ENCODE measurements at regions not wholly inside any gene's neighbourhood (a gene's known extent, or its start where the extent isn't known, plus 50 kb on each side); places are given as distances from the start of the nearest gene placed in this dataset.

DNA sequence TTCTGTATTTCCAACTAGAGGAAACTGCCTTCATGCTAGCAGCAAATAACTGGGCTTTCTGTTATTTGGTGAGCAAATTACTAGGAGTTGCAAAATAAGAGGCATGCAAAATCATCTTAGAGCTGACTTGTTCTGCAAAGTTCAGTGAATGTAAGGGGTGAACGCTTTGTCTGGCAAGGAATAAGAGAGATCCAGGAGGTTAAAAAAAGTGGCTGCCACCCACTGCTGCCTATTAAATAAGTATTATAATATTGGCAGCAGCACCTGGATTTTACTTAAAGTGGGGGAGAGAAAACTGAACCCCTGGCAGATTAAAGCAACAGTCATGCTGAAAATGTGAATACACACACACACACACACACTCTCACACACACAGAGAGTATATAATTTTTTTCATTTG lies 557.0 kb downstream of the FLRT2 start:
- DNase-seq (no peak), ATAC-seq (no peak), FAIRE-seq (no peak)
- intact Hi-C loops (cut with DNase I), result no loop called here
- Histone ChIP-seq H3K4me3 (no peak overlapping the region), H3K27ac (no peak overlapping the region), H3K27me3 (no peaks in the 10 kb centered on the region), H3K4me1 (no peaks in the 10 kb centered on the region), H3K36me3 (no peaks in the 10 kb centered on the region), H3K9me3 (no peaks in the 10 kb centered on the region)
- 56 to 67% methylated on average over 1 of the region's 1 CpG for WGBS, 2 donors
- TF ChIP-seq, protein P1, sequence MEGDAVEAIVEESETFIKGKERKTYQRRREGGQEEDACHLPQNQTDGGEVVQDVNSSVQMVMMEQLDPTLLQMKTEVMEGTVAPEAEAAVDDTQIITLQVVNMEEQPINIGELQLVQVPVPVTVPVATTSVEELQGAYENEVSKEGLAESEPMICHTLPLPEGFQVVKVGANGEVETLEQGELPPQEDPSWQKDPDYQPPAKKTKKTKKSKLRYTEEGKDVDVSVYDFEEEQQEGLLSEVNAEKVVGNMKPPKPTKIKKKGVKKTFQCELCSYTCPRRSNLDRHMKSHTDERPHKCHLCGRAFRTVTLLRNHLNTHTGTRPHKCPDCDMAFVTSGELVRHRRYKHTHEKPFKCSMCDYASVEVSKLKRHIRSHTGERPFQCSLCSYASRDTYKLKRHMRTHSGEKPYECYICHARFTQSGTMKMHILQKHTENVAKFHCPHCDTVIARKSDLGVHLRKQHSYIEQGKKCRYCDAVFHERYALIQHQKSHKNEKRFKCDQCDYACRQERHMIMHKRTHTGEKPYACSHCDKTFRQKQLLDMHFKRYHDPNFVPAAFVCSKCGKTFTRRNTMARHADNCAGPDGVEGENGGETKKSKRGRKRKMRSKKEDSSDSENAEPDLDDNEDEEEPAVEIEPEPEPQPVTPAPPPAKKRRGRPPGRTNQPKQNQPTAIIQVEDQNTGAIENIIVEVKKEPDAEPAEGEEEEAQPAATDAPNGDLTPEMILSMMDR (IDR thresholded peaks at IDR 0.05), result no peak

DNA sequence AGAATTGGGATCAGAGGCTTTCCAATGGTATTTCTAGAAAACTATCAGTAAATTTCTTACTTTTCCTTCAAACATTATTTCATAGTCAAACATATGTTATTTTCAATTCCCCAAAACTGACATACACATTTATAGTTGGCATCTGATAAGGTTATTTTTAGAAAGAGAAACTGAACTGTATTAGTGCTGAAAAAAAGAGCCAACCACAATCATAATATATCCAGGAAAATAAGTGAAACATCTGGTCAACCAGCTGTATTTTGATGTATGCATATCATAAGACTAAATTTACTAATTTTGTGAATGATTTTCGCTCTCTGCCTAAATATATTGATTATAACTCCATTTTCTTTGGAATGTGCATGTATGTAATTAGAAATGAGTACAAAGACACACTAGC lies 554.2 kb downstream of the FLRT2 start:
- intact Hi-C loops (cut with DNase I), result no loop called here
- WGBS, 2 donors, result 51 to 79% methylated on average over 1 of the region's 1 CpG
- TF ChIP-seq, protein P1 (IDR thresholded peaks at IDR 0.05), result no peak
- Histone ChIP-seq H3K9me3 (no peaks in the 10 kb centered on the region), H3K36me3 (no peaks in the 10 kb centered on the region), H3K27ac (no peak overlapping the region), H3K27me3 (no peaks in the 10 kb centered on the region), H3K4me1 (no peaks in the 10 kb centered on the region), H3K4me3 (no peak overlapping the region)
- DNase-seq, result no peak
- no peak for FAIRE-seq
- no peak for ATAC-seq

DNA sequence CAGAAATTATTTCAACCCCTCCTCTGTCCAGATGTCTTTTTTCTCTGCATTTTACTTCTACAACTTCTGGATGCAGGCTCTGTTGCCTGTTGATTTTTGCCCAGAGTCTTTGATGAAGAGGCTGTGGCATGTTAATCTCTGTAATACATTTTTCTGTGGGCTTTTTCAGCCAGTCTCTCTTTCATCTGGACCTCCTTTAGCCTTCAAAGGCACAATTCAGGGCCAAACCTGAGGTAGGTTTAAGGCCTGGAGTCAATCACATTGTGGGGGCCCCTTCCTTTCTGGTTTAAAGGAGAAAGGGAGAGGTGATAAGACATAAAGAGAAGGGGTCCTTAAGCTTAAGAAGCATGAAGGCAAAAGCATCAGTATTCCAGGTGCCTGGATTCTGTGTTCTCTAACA lies 553.7 kb downstream of the FLRT2 start:
- no peak for FAIRE-seq
- H3K27ac ChIP-seq, result no peak overlapping the region

DNA sequence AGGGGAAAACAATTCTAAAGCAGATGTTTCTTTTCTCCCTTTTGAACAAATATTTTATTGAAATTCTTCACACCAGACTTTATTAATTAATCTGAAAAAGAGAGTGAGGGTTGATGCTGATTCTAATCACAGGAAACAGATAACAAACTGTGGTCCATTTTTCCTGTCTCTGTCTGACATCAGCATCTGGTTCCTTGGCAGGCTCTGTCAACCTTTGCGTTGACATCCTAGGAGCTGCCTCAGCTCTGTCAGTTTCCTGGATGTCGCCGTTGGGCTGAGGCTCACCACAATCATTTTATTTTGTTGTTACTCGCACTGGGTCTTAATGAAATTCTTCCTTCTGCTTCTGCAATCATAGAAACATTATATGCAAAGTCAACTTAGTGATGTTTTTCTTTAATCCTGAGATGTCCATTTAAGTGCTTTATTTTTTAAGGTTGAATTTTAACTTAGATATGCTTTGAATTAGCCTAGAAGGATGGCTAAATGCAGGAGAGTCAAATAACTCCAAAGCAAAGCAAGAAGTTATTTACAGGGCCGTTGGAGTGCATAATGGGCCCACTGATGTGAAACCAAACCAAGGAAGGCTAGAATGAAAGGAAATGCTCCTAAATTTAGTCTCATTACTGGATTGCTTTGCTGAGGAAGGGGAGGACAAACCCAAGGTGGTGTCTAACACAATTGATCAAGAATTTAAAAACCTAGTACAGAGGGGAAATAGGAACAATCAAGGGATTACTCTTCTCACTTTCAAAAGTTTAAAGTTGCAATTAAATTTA lies 542.4 kb downstream of the FLRT2 start:
- no peak overlapping the region for H3K4me3 ChIP-seq
- no peaks in the 10 kb centered on the region for H3K27me3 ChIP-seq
- no peak overlapping the region for H3K27ac ChIP-seq
- intact Hi-C loops (cut with DNase I), result no loop called here
- 54 to 64% methylated on average over 5 of the region's 5 CpGs for WGBS, 2 donors
- TF ChIP-seq, protein P1 (IDR thresholded peaks at IDR 0.05), result no peak
- no peaks in the 10 kb centered on the region for H3K36me3 ChIP-seq
- no peaks in the 10 kb centered on the region for H3K9me3 ChIP-seq
- no peak for DNase-seq
- H3K4me1 ChIP-seq, result no peaks in the 10 kb centered on the region
- no peak for ATAC-seq
- FAIRE-seq, result no peak

More for the DNA sequence above, 553.7 kb downstream of the FLRT2 start:
- no peaks in the 10 kb centered on the region for H3K9me3 ChIP-seq
- no peaks in the 10 kb centered on the region for H3K36me3 ChIP-seq
- DNase-seq (no peak), ATAC-seq (no peak)
- H3K4me3 ChIP-seq, result no peak overlapping the region
- H3K27me3 ChIP-seq, result no peaks in the 10 kb centered on the region
- TF ChIP-seq, protein P1 (IDR thresholded peaks at IDR 0.05), result no peak
- no peaks in the 10 kb centered on the region for H3K4me1 ChIP-seq
- intact Hi-C loops (cut with DNase I), result no loop called here

DNA sequence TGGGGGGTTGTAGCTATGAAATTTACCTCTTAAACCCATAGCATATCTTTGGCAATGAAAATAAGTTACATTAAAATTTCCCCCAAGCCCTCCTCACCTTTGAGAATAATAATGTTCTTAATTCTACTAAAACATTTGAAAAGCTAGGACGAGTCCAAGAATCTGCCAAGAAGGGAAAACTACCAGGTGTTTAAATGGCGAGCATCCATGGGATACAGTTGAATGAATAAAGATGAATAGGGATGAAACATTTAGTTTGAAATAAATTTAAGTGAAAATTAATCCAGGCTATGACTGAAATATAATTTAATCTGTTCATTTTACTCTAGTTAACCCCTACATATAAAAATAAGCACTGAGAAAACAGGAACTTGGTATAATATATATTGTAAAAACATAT lies 536.7 kb downstream of the FLRT2 start:
- 46 to 47% methylated on average over 2 of the region's 2 CpGs for WGBS, 2 donors
- TF ChIP-seq, protein P1 (IDR thresholded peaks at IDR 0.05), result no peak
- ATAC-seq, result no peak
- no peak for FAIRE-seq
- Histone ChIP-seq H3K4me1 (no peaks in the 10 kb centered on the region), H3K4me3 (no peak overlapping the region), H3K27me3 (no peaks in the 10 kb centered on the region), H3K27ac (no peak overlapping the region), H3K9me3 (no peaks in the 10 kb centered on the region), H3K36me3 (no peaks in the 10 kb centered on the region)
- DNase-seq, result no peak
- intact Hi-C loops (cut with DNase I), result no loop called here
